HepG2 (cell line): ENCODE measurements at regions not wholly inside any gene's neighbourhood (a gene's known extent, or its start where the extent isn't known, plus 50 kb on each side); places are given as distances from the start of the nearest gene placed in this dataset.
A peak's percentile ranks its signal among the peaks of the same experiment; 100 is the strongest.

Experiments used
- ATAC-seq: fragments of 200-7000 bp; cut with Tn5 transposase; 3 replicates; pipeline ENCODE4 v1.9.1; 2020; ENCODE audit warnings: mild to moderate bottlenecking, moderate library complexity
- BruUV-seq: library from RNA; stranded (reverse); fragments of 400-500 nt; replicated peaks from 2 replicates; lab custom pipeline; 2021; lab: Mats Ljungman, UMichigan
- CTCF ChIA-PET: fragments of 300-600 bp; formaldehyde crosslinking; extraction: SDS; loops from one replicate; lab custom pipeline; 2021; ENCODE audit warnings: low total read pairs, inconsistent platforms, low intra/inter-chr PET ratio; lab: Yijun Ruan, JAX
- POLR2A ChIA-PET: fragments of 350-600 bp; sonication (Branson Sonifier 250); formaldehyde crosslinking; loops from one replicate; lab custom pipeline; 2020; ENCODE audit warnings: antibody characterized with exemption, inconsistent platforms; lab: Yijun Ruan, JAX
- DNase-seq: peaks from one replicate; pipeline ENCODE4 v3.0.0-alpha.2; 2015; ENCODE audit warnings: low spot score
- FAIRE-seq: peaks from 3 replicates; lab custom pipeline; 2011; peaks lifted over from hg19 to GRCh38; lab: Jason Lieb, UNC
- H2AFZ ChIP-seq: one replicate; pipeline ENCODE4 v1.6.1; 2011; ENCODE audit warnings: low read length, inconsistent platforms
- H3K27ac ChIP-seq: fragments of 300-600 bp; 3 replicates; pipeline ENCODE4 v1.8.0; 2011; ENCODE audit warnings: mixed run types, mild to moderate bottlenecking, mixed read lengths, low read length, inconsistent platforms; ENCODE audit not compliant: insufficient read depth; ENCODE audit errors: extremely low read length
- H3K27me3 ChIP-seq, 2 experiments: fragments of 200-600 bp in 1 of 2; 2 replicates in 1 of 2; 3 replicates in 1 of 2; pipeline versions ENCODE4 v1.6.0 to v1.8.0; 2011; ENCODE audit warnings: low read length in 2 of 2, mild to moderate bottlenecking in 2 of 2, moderate library complexity in 2 of 2, inconsistent platforms in 1 of 2; ENCODE audit not compliant: insufficient read depth in 2 of 2, control insufficient read depth in 1 of 2
- H3K36me3 ChIP-seq, 2 experiments: fragments of 200-600 bp in 1 of 2; replicated peaks in 1 of 2; 2 replicates in 1 of 2; 3 replicates in 1 of 2; pipeline versions ENCODE4 v1.5.1 to v1.8.0; 2011; ENCODE audit warnings: low read length in 2 of 2, inconsistent platforms in 1 of 2; ENCODE audit not compliant: insufficient read depth in 2 of 2, control insufficient read depth in 1 of 2
- H3K4me1 ChIP-seq: 2 replicates; pipeline ENCODE4 v1.5.1; 2012; ENCODE audit warnings: low read length, inconsistent platforms; ENCODE audit not compliant: insufficient read depth
- H3K4me2 ChIP-seq: 2 replicates; pipeline ENCODE4 v1.6.0; 2011; ENCODE audit warnings: low read depth, low read length, inconsistent platforms
- H3K4me3 ChIP-seq, 3 experiments: fragments of 200-600 bp in 1 of 3; sonication (generic), shearing (Covaris generic) in 1 of 3; replicated peaks in 1 of 3; 2 replicates each; pipeline ENCODE4 v1.5.1; 2011 to 2016; ENCODE audit warnings: low read length in 3 of 3, inconsistent platforms in 2 of 3, low read depth in 2 of 3, mild to moderate bottlenecking in 2 of 3, control low read depth in 1 of 3, mixed read lengths in 1 of 3; ENCODE audit not compliant: insufficient read depth in 1 of 3
- H3K79me2 ChIP-seq: one replicate; pipeline ENCODE4 v1.6.1; 2011; ENCODE audit warnings: low read length, inconsistent platforms; ENCODE audit not compliant: insufficient read depth
- H3K9ac ChIP-seq: 2 replicates; pipeline ENCODE4 v1.6.0; 2011; ENCODE audit warnings: mild to moderate bottlenecking, low read depth, low read length, inconsistent platforms; ENCODE audit not compliant: insufficient read depth
- H3K9me3 ChIP-seq: 2 replicates; pipeline ENCODE4 v1.5.1; 2012; ENCODE audit warnings: mild to moderate bottlenecking, low read length
- H4K20me1 ChIP-seq: 2 replicates; pipeline ENCODE4 v1.6.0; 2011; ENCODE audit warnings: inconsistent platforms, mild to moderate bottlenecking, low read length, moderate library complexity; ENCODE audit not compliant: insufficient read depth
- CBFB ChIP-seq: sonication (generic); formaldehyde crosslinking; IDR thresholded peaks from 2 replicates; pipeline ENCODE4 v1.4.0; 2020; ENCODE audit warnings: missing genetic modification reagents
- FOXK2 ChIP-seq: fragments of 450-650 bp; IDR thresholded peaks from 2 replicates; pipeline ENCODE4 v1.6.1; 2016
- HOXA7 ChIP-seq: sonication (generic); formaldehyde crosslinking; IDR thresholded peaks from 2 replicates; pipeline ENCODE4 v1.8.1; 2022; ENCODE audit warnings: mild to moderate bottlenecking, missing genetic modification reagents, moderate library complexity
- MAFF ChIP-seq: IDR thresholded peaks from 2 replicates; pipeline ENCODE4 v1.6.1; 2011; ENCODE audit warnings: low read depth, low read length, improper control_type of control experiment
- MAFK ChIP-seq, 2 experiments: IDR thresholded peaks in 1 of 2; conservative IDR thresholded peaks in 1 of 2; 2 replicates each; pipeline ENCODE4 v1.6.1; 2011; ENCODE audit warnings: improper control_type of control experiment in 2 of 2, low read length in 2 of 2
- NFIB ChIP-seq: sonication (generic); formaldehyde crosslinking; IDR thresholded peaks from 2 replicates; pipeline ENCODE4 v1.9.0; 2021; ENCODE audit warnings: missing genetic modification reagents, mild to moderate bottlenecking, borderline replicate concordance
- PAX8 ChIP-seq: sonication (generic); formaldehyde crosslinking; IDR thresholded peaks from 2 replicates; pipeline ENCODE4 v1.8.0; 2022; ENCODE audit warnings: mild to moderate bottlenecking, missing genetic modification reagents, borderline replicate concordance
- RNF219 ChIP-seq: sonication (generic); formaldehyde crosslinking; IDR thresholded peaks from 2 replicates; pipeline ENCODE4 v1.5.0; 2020; ENCODE audit warnings: mild to moderate bottlenecking, missing genetic modification reagents
- SRF ChIP-seq: IDR thresholded peaks from 2 replicates; pipeline ENCODE4 v1.6.1; 2011; ENCODE audit warnings: mild to moderate bottlenecking, low read depth, low read length, moderate library complexity
- TRIM24 ChIP-seq: sonication (generic); formaldehyde crosslinking; IDR thresholded peaks from 2 replicates; pipeline ENCODE4 v1.8.0; 2022; ENCODE audit warnings: mild to moderate bottlenecking, missing genetic modification reagents
- U2AF2 ChIP-seq: fragments of 200-400 bp; formaldehyde crosslinking; IDR thresholded peaks from 2 replicates; pipeline ENCODE4 v1.6.1; 2017; ENCODE audit warnings: low read depth, mild to moderate bottlenecking, low read length
- ZBTB21 ChIP-seq: sonication (generic); formaldehyde crosslinking; IDR thresholded peaks from 2 replicates; pipeline ENCODE4 v1.4.0; 2020; ENCODE audit warnings: missing genetic modification reagents
- ZNF180 ChIP-seq: sonication (generic); formaldehyde crosslinking; IDR thresholded peaks from 2 replicates; pipeline ENCODE4 v1.4.0; 2020; ENCODE audit warnings: low read depth, missing genetic modification reagents, borderline replicate concordance
- ZNF510 ChIP-seq: sonication (generic); formaldehyde crosslinking; IDR thresholded peaks from 2 replicates; pipeline ENCODE4 v1.4.0; 2020; ENCODE audit warnings: low read depth, mild to moderate bottlenecking, missing genetic modification reagents
- WGBS: methylation state at CpG from one replicate; pipeline ENCODE4 v1.1.6; 2017; ENCODE audit warnings: low lambda C conversion rate; 5-methylcytosine and 5-hydroxymethylcytosine counted together
- in situ Hi-C: cut with HindIII; loops from 2 replicates; pipeline ENCODE4 v1.10.0; 2017; ENCODE audit warnings: low pct_unique_long_range_greater_than_20kb; ENCODE audit not compliant: extremely low pct_ligation_motif_present
- intact Hi-C: fragments of 100-400 bp; cut with micrococcal nuclease; formaldehyde crosslinking; loops from one replicate; pipeline ENCODE4 v1.10.0; 2022; ENCODE audit not compliant: unreplicated experiment
- TF ChIP-seq, protein P1 (sequence below): sonication (generic); formaldehyde crosslinking; IDR thresholded peaks from 2 replicates; pipeline ENCODE4 v1.4.0; 2020; ENCODE audit warnings: mild to moderate bottlenecking, missing genetic modification reagents

DNA sequence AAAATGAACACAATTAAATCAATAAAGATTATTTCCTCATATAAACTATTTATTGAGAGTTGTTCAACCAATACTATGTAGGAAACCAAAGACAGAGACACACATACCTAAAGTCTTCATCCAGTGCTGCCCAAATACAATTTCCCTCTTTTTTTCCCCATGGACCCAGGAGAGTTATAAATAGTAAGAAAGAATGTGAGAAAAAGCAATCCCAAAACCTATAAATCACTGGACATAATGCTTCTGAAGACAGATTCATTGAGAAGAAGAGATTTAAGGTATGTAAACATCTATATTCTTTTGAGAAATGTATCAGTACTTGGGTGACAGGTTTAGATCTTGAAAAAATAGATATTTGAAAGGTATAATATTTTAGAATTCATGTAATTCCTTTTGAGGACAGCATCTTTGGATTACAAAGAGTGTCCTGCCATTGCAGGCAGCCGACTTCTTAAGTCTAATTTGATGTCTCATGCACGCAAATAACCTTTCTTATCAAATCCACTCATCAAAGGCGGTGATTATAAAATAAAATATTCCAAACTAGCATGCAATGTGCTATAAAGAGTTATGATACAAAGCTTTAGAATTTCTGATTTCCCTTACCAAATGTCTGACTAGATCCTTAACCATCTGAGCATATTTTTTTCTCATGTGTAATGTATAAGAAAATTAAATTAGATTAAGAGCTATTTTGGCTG is 739.4 kb downstream of the LIG4 start (continued):
- TF ChIP-seq ZBTB21 (no peak), TRIM24 (CRISPR knock-in tag) (no peak), RNF219 (CRISPR knock-in tag) (no peak), HOXA7 (no peak), CBFB (CRISPR knock-in tag) (no peak), FOXK2 (no peak), SRF (no peak), ZNF180 (CRISPR knock-in tag) (no peak)

GRCh38 chr13:107473253-107473652 is 742.1 kb downstream of the LIG4 start:
- no TSS peak for BruUV-seq
- TF ChIP-seq NFIB (CRISPR knock-in tag), result no peak
- TF ChIP-seq MAFK (conservative IDR thresholded peaks at IDR 0.05 in 1 of 2, IDR thresholded peaks at IDR 0.05 in 1 of 2; ENCODE audit: low read length in 2 of 2), result peak; percentile 94 to 98
- TF ChIP-seq U2AF2, result no peak
- TF ChIP-seq, protein P1, sequence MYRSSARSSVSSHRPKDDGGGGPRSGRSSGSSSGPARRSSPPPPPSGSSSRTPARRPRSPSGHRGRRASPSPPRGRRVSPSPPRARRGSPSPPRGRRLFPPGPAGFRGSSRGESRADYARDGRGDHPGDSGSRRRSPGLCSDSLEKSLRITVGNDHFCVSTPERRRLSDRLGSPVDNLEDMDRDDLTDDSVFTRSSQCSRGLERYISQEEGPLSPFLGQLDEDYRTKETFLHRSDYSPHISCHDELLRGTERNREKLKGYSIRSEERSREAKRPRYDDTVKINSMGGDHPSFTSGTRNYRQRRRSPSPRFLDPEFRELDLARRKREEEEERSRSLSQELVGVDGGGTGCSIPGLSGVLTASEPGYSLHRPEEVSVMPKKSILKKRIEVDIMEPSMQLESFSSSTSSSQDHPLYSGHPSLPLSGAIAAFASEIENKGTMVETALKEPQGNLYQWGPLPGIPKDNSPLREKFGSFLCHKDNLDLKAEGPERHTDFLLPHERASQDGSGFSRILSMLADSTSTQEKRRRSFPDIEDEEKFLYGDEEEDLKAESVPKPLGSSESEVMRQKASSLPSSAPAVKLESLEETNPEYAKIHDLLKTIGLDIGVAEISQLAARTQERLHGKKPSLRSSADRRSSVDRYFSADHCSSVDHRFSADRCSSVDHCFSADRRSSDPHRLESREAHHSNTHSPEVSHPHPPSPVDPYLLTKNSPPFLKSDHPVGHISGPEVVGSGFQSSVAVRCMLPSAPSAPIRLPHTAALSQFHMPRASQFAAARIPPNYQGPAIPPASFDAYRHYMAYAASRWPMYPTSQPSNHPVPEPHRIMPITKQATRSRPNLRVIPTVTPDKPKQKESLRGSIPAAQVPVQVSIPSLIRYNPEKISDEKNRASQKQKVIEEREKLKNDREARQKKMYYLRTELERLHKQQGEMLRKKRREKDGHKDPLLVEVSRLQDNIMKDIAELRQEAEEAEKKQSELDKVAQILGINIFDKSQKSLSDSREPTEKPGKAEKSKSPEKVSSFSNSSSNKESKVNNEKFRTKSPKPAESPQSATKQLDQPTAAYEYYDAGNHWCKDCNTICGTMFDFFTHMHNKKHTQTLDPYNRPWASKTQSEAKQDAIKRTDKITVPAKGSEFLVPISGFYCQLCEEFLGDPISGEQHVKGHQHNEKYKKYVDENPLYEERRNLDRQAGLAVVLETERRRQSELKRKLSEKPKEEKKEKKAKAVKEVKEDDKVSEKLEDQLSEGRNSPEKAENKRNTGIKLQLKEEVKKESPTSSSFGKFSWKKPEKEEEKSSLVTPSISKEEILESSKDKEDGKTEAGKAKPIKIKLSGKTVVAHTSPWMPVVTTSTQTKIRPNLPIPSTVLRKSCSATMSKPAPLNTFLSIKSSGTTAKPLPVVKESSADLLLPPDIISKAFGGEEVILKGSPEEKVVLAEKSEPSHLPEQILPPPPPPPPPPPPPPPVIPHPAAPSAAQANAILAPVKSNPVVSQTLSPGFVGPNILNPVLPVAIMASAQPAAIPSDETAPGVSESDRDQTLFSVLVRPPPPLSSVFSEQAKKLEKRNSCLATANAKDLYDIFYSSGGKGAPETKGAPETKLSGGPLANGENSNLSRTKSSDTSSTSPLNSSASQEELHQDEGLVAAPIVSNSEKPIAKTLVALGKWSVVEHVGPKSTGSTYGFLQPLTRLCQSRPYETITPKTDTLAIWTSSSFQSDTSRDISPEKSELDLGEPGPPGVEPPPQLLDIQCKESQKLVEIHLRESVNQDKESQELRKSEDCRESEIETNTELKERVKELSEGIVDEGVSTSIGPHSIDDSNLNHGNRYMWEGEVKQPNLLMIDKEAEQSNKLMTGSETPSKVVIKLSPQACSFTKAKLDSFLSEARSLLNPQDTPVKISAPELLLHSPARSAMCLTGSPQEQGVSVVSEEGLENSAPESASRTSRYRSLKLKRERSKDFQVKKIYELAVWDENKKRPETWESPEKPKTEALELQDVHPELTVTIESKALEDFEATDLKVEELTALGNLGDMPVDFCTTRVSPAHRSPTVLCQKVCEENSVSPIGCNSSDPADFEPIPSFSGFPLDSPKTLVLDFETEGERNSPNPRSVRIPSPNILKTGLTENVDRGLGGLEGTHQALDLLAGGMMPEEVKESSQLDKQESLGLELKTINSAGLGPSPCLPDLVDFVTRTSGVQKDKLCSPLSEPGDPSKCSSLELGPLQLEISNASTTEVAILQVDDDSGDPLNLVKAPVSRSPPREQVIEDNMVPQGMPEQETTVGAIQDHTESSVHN (CRISPR knock-in tag), result no peak
- TF ChIP-seq PAX8 (CRISPR knock-in tag), result no peak
- no peak for TF ChIP-seq ZNF510 (CRISPR knock-in tag)
- peak; percentile 97 for TF ChIP-seq MAFF

More at GRCh38 chr13:107473253-107473652, 742.1 kb downstream of the LIG4 start:
- DNase-seq (no peak), ATAC-seq (no peak), FAIRE-seq (no peak)
- intact Hi-C loops, result no loop called here
- ChIA-PET CTCF (no interaction called here), POLR2A (no interaction called here)
- in situ Hi-C loops, result no loop called here
- Histone ChIP-seq H3K27ac (no peak overlapping the region), H3K9ac (no peak overlapping the region), H3K4me2 (no peak overlapping the region), H3K9me3 (no peaks in the 10 kb centered on the region; the same call in 1 of the 2 replicates), H3K27me3 (no peaks in the 10 kb centered on the region), H3K4me1 (no peaks in the 10 kb centered on the region), H3K4me3 (no peak overlapping the region), H4K20me1 (no peaks in the 10 kb centered on the region), H2AFZ (no peak overlapping the region), H3K79me2 (no peaks in the 10 kb centered on the region), H3K36me3 (no peaks in the 10 kb centered on the region)
- WGBS, result 45% methylated on average over 4 of the region's 4 CpGs
